Mammary epithelial cell (primary cell): ENCODE measurements at regions not wholly inside any gene's neighbourhood (a gene's known extent, or its start where the extent isn't known, plus 50 kb on each side); places are given as distances from the start of the nearest gene placed in this dataset.

ENCODE experiments used
- EZH2 ChIP-seq: IDR thresholded peaks from 2 replicates; pipeline ENCODE4 v1.6.1; 2012; ENCODE audit warnings: low read length, inconsistent platforms, borderline replicate concordance
- TF ChIP-seq, protein P1 (sequence below), 2 donors: IDR thresholded peaks in 1 of 2; conservative IDR thresholded peaks in 1 of 2; 2 replicates each; pipeline ENCODE4 v1.5.1; 2011 to 2012; ENCODE audit warnings: inconsistent platforms in 2 of 2, low read length in 2 of 2, mild to moderate bottlenecking in 2 of 2, control low read depth in 1 of 2, low read depth in 1 of 2; ENCODE audit not compliant: insufficient read depth in 1 of 2; ENCODE audit errors: extremely low read depth in 1 of 2

DNA sequence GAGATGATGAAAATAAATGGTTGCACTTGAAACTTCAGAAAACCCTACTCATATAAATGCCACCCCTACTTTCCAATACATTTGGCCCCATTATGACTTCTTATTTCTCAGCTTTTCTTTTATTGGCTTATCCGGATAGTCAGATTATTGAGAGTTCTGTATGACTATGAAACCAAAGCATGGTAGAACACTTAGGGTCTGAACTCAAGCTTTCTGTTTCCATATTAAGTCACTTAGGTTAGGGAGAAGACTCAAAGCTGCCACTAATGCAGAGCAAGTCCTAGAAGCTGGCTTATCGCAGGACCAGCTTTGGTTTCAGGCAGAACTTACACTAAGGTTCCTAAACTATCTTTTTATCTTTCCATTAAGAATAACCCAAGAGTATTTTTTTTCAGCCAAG lies 229.9 kb upstream of the CPEB2 start:
- TF ChIP-seq, protein P1, sequence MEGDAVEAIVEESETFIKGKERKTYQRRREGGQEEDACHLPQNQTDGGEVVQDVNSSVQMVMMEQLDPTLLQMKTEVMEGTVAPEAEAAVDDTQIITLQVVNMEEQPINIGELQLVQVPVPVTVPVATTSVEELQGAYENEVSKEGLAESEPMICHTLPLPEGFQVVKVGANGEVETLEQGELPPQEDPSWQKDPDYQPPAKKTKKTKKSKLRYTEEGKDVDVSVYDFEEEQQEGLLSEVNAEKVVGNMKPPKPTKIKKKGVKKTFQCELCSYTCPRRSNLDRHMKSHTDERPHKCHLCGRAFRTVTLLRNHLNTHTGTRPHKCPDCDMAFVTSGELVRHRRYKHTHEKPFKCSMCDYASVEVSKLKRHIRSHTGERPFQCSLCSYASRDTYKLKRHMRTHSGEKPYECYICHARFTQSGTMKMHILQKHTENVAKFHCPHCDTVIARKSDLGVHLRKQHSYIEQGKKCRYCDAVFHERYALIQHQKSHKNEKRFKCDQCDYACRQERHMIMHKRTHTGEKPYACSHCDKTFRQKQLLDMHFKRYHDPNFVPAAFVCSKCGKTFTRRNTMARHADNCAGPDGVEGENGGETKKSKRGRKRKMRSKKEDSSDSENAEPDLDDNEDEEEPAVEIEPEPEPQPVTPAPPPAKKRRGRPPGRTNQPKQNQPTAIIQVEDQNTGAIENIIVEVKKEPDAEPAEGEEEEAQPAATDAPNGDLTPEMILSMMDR (conservative IDR thresholded peaks at IDR 0.05 in 1 of 2, IDR thresholded peaks at IDR 0.05 in 1 of 2; ENCODE audit: extremely low read depth in 1 of 2, insufficient read depth in 1 of 2, low read depth in 1 of 2, low read length in 2 of 2) = no peak
- no peak for TF ChIP-seq EZH2
